ENCODE measurements at regions not wholly inside any gene's neighbourhood (a gene's known extent, or its start where the extent isn't known, plus 50 kb on each side); places are given as distances from the start of the nearest gene placed in this dataset.
"Not testable (repeated sequence)": the region's sequence is repeated elsewhere in the genome, so short reads cannot be mapped to it uniquely, and the experiment has no call there.

DNA sequence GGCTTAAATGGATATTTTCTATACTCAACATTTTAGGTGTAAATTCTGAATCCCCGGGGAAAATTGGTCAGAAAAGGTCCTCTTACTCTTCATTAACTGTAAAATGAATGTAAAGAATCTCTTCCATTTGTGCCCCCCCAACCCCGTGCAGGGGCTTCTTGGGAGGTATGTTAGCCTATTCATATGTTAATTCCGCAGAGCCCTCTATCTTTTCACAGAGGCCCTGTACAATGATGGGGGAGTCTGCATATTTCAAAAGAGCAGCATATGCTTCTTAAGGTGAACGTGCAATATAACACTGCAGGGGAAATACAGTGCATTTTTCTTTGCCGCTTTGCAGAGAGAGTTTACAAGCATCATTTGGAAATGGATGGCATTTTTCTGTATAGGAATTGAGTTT is 88.5 kb upstream of the CXorf66 start:
- ATAC-seq = no peak

DNA sequence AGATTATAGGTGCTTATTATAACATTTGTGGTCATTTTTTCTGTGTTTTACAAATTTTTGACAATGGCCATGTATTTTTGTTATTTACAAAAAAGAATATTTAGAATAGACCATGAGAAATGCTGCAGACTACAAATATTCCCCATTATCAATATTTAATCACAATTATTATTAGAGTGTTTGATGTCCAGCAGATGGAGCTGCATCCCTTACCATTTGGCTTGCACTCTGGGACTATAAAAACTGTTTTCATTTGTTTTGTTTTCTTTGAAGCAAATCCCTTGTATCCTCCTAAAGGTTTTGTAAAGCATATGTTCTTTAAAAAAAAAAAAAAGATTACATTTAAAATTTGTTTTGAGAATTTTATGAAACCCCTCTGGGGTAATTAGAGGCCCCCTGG is 85.6 kb upstream of the CXorf66 start:
- no peak for ATAC-seq

DNA sequence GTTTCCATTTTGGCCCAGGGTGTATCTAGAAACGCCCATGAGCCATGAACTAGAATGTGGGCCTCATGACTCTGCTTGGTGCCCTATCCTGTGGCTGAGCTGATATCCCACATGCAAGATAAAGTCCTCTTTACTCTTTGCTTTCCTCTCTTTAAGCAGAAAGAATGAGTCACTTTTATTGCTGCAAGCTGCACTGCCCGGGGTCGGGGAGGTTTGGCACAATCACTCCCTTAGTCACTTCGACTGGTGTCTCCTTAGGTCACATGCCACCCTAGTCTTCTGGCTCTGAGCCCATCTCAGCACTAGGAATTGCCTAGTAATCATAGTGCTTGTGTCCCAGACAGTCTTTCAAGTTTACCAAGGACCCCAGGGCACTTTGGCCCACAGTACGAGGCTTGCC is 75.1 kb upstream of the CXorf66 start:
- ATAC-seq = no peak

DNA sequence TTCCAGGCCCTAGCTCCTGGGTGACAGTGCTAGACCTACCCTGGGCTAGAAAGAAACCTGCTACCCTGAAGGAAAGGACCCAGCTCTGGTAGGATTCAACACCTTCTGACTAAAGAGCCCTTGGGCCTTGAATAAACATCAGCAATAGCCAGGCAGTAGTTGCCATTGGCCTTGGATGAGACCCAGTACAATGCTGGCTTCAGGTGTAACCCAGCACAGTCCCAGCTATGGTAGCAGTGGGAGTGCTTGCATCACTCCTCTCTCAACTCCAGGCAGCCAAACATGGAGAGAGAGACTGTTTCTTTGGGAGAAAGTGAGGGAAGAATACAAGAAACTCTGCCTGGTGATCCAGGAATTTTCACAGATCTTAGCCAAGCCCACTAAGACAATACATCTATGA is 73.5 kb upstream of the CXorf66 start:
- no peak for ATAC-seq

DNA sequence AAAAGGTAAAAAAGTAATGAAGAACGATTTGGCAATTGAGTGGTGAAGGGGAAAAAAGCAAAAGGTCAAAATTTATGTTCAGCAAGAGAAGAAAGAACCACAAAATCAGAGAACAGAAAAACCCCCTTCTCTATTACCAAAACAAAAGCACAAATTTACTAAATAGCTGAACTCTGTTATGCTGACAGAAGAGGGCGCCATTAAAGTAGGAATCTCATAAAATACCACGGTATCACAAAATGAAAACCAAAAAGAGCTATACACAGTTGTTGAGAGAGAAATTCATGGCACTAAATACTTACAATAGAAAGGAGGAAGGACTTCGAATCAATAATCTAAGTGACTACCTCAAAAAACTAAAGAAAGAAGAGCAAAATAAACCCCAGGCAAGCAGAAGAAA is 69.6 kb upstream of the CXorf66 start:
- ATAC-seq = no peak

DNA sequence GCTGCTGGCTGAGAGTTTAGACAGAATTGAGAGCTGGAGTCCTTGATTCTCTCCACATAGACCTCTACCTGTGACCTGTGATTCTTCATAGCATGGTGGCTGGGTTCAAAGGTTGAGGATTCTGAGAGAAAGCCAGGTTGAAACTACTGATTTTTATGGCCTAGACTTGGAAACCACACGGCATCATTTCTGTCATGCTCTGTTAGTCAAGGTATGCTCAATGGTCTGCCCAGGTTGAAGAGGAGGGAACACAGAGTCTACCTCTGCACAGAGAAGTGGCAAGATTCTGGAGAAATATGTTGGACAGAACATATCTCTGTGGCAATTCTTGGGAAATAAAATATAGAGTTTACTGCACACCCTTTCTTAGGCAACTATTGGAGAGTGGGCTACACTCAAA is 57.2 kb upstream of the CXorf66 start:
- no peak for ATAC-seq

DNA sequence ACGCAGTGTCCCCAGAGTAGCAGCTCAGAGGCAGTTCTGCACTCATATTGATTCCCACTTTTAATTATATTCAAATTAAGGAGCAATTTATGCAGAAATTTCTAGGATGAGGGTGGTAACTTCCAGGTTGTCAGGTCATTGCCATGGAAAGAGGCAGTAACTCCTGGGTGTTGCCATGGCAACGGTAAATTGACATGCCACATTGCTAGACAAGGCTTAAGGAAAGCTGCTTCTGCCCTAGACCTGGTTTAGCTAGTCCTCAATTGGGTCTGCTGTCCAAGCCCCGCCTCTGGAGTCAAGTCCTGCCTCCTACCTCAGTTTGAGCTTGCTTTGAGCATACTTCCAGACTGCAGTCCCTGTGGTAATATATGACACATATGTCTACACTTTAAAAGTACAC is 53.8 kb upstream of the CXorf66 start:
- ATAC-seq = not testable (repeated sequence)

Data from activated CD4-positive, CD25-positive, alpha-beta regulatory T cell treated with anti-CD3 and anti-CD28 coated beads, Interleukin-2, amount 50 U/mL, for 24 hours (primary cell).